SU-DHL-6 (cell line): ENCODE measurements at regions not wholly inside any gene's neighbourhood (a gene's known extent, or its start where the extent isn't known, plus 50 kb on each side); places are given as distances from the start of the nearest gene placed in this dataset.

Source experiments
- CTCF ChIP-seq: fragments of 200-600 bp; sonication (generic); IDR thresholded peaks from one replicate; pipeline ENCODE4 v1.5.1; 2017; ENCODE audit warnings: antibody characterized with exemption, mild to moderate bottlenecking, low read length, moderate library complexity; ENCODE audit not compliant: insufficient read depth, poor library complexity, severe bottlenecking
- EZH2phosphoT487 ChIP-seq: fragments of 200-600 bp; sonication (generic), shearing (Covaris generic); conservative IDR thresholded peaks from 2 replicates; pipeline ENCODE4 v1.6.1; 2018; ENCODE audit warnings: mild to moderate bottlenecking, antibody characterized with exemption, low read length, moderate library complexity, mixed read lengths

- TF ChIP-seq CTCF = no peak
- no peak for TF ChIP-seq EZH2phosphoT487
Measured at GRCh38 chr17:74125156-74125555, 78.3 kb upstream of the RPL38 start.
